ENCODE measurements at regions not wholly inside any gene's neighbourhood (a gene's known extent, or its start where the extent isn't known, plus 50 kb on each side); places are given as distances from the start of the nearest gene placed in this dataset.
"Not testable (repeated sequence)": the region's sequence is repeated elsewhere in the genome, so short reads cannot be mapped to it uniquely, and the experiment has no call there.

- Histone ChIP-seq H3K27ac (no peak overlapping the region), H3K4me3 (no peak overlapping the region), H3K36me3 (no peaks in the 10 kb centered on the region), H3K27me3 (peaks cover 0 to 19% of the 10 kb centered on the region in 2 donors), H3K4me1 (no peaks in the 10 kb centered on the region), H3K9me3 (no peaks in the 10 kb centered on the region)
- intact Hi-C loops (cut with DNase I) = no loop called here
- no peak for ATAC-seq
- peak in 1 of 4 donors; percentile 25 for DNase-seq
- TF ChIP-seq CTCF (IDR thresholded peaks at IDR 0.05) = no peak
Observed at GRCh38 chr11:69874984-69875624, 55.9 kb upstream of the FGF3 start.

DNA sequence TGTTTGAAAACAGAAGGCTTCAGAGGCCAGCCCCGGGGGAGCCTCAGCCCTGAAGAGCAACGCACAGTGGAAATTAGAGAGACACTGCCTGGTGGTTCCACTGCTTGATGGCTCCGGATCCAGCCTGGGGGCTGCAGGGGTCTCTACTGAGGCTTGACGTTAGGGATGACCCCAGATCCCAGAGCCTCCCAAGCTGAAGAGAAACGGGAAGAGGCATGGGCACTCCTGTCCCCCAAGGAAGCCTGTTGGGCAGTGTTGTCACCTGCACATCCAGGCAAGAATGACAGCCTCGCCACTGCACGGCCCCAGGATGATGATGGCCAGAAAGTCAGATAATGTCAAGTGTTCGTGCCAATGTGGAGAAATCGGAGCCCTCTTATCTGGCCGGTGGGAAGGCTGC lies 56.8 kb upstream of the FGF3 start:
- Histone ChIP-seq H3K4me1 (no peaks in the 10 kb centered on the region), H3K27me3 (peaks cover 0 to 25% of the 10 kb centered on the region in 2 donors), H3K9me3 (no peaks in the 10 kb centered on the region), H3K36me3 (no peaks in the 10 kb centered on the region), H3K27ac (no peak overlapping the region), H3K4me3 (no peak overlapping the region)
- TF ChIP-seq CTCF (IDR thresholded peaks at IDR 0.05) = no peak
- ATAC-seq (no peak), DNase-seq (peak in 1 of 4 donors; percentile 8)
- intact Hi-C loops (cut with DNase I) = no loop called here

- no peak overlapping the region for H3K4me3 ChIP-seq
- H3K9me3 ChIP-seq = no peaks in the 10 kb centered on the region
- H3K27ac ChIP-seq = no peak overlapping the region
- no peaks in the 10 kb centered on the region for H3K36me3 ChIP-seq
- no peak for TF ChIP-seq CTCF (IDR thresholded peaks at IDR 0.05)
- DNase-seq = no peak
- intact Hi-C loops (cut with DNase I) = no loop called here
- no peak for ATAC-seq
- H3K27me3 ChIP-seq = peaks cover 0 to 37% of the 10 kb centered on the region in 2 donors
- no peaks in the 10 kb centered on the region for H3K4me1 ChIP-seq
Observed at GRCh38 chr11:69877235-69877634, 58.0 kb upstream of the FGF3 start.

DNA sequence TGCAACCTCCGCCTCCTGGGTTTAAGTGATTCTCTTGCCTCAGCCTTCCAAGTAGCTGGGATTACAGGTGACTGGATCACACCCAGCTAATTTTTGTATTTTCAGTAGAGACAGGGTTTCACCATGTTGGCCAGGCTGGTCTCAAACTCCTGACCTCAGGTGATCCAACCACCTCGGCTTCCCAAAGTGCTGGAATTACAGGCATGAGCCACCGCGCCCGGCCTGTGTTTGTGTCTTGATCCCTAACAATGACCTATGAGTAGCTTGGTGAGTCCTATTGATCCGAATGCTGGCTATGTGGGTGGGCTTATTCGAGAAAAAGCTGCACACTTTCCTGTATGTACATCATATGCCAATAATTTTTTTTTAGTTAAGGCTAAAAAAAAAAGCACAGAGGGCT lies 58.5 kb upstream of the FGF3 start:
- H3K27me3 ChIP-seq = peaks cover 0 to 41% of the 10 kb centered on the region in 2 donors
- H3K4me3 ChIP-seq; H3K4me1 ChIP-seq; H3K27ac ChIP-seq; H3K36me3 ChIP-seq; DNase-seq; intact Hi-C loops (cut with DNase I); H3K9me3 ChIP-seq; ATAC-seq: not testable (repeated sequence)

DNA sequence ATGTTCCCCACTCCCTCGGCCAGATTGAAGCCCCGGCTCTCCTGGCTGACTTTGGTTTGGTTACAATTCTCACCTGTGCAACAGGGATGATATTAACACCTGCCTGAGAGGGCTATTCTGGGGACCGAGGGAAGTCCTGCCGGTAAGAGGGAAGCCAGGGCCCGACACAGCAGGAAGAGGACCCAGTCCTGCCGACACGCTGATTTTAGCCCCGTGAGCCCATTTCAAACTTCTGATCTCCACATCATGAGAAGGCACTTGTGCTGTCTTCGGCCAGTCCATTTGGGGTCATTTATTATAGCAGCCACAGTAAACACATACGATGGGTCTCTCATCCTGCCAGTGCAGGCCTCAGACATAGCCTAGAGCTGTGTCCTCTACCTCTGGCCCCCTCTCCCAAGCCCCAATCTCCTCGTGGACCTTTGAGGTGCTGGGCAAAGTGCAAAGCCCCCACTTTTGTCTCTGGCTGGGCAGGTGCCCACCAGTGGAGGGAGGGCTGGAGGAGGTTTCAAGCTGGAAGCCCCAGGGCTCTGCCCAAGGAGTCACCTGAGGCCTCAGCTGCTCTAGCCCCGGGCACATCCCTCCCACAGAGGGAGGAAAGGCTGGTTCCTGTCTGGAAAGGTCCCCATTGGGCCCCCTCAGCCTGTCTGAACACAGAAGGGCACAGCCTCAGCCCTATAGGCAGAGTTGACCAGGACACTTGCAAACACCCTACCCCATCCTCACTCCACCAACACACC lies 59.1 kb upstream of the FGF3 start:
- TF ChIP-seq CTCF (IDR thresholded peaks at IDR 0.05) = no peak
- Histone ChIP-seq H3K4me3 (no peak overlapping the region), H3K9me3 (no peaks in the 10 kb centered on the region), H3K27me3 (peaks cover 0 to 48% of the 10 kb centered on the region in 2 donors), H3K27ac (no peak overlapping the region), H3K36me3 (no peaks in the 10 kb centered on the region), H3K4me1 (no peaks in the 10 kb centered on the region)
- intact Hi-C loops (cut with DNase I) = no loop called here
- DNase-seq (peak in 1 of 4 donors; percentile 27), ATAC-seq (no peak)

Measured in left lung (tissue), 4 donors.